GOT3 (cell line): ENCODE measurements at regions not wholly inside any gene's neighbourhood (a gene's known extent, or its start where the extent isn't known, plus 50 kb on each side); places are given as distances from the start of the nearest gene placed in this dataset.

Experiments used
- DNase-seq: peaks from one replicate; lab custom pipeline; 2025; ENCODE audit warnings: mixed read lengths; lab: John Stamatoyannopoulos, UW

GRCh38 chr15:47568030-47568429 lies 149.3 kb upstream of the SEMA6D start:
- DNase-seq: no peak

DNA sequence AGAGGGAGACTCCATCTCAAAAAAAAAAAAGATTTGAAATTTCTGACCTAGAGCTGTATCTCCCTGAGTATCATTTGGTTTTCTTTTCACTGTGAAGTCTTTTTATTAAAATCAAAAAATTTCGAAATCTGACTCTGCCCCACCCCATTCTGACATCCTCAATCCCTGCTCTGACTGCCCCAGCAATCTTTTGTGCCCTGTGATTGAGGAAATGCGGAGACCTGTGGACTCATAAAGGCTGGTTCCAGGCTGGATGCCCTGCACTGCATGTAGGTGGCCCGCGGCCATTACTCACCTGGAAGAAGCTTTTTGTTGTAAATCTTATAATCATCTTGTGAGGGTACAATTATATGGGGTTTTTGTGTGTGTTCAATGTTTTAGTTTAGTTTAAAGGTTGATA lies 147.3 kb upstream of the SEMA6D start:
- no peak for DNase-seq

GRCh38 chr15:47570451-47570850 lies 146.9 kb upstream of the SEMA6D start:
- no peak for DNase-seq

- DNase-seq: no peak
These were observed 146.2 kb upstream of the SEMA6D start for GRCh38 chr15:47570881-47571640.

- no peak for DNase-seq
These were observed 143.6 kb upstream of the SEMA6D start for GRCh38 chr15:47573673-47574072.

- no peak for DNase-seq
These were observed 140.3 kb upstream of the SEMA6D start for GRCh38 chr15:47577000-47577399.

- DNase-seq: no peak
These were observed 139.8 kb upstream of the SEMA6D start for GRCh38 chr15:47577461-47577860.

DNA sequence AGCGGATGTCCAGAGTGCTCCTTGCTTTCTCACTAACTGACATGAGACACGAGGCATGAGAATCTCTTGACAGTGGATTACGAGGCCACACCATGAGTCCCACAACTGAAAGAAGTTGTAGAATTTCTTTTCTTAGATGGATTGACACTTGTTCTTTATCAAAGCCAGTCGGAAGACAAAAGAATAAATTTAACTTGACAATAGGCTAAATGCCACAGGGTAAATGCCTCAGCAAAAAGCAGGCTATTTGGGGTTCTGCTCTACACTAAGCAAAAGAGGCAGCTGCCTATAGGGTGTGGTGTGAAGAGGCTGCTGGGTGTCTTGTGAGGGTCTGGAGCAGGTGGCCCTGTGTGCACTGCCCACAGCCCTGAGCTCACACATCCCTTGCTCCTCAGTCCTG lies 135.1 kb upstream of the SEMA6D start:
- DNase-seq: no peak

- no peak for DNase-seq
These were observed 133.0 kb upstream of the SEMA6D start for GRCh38 chr15:47584316-47584715.

- no peak for DNase-seq
These were observed 130.6 kb upstream of the SEMA6D start for GRCh38 chr15:47586653-47587224.

DNA sequence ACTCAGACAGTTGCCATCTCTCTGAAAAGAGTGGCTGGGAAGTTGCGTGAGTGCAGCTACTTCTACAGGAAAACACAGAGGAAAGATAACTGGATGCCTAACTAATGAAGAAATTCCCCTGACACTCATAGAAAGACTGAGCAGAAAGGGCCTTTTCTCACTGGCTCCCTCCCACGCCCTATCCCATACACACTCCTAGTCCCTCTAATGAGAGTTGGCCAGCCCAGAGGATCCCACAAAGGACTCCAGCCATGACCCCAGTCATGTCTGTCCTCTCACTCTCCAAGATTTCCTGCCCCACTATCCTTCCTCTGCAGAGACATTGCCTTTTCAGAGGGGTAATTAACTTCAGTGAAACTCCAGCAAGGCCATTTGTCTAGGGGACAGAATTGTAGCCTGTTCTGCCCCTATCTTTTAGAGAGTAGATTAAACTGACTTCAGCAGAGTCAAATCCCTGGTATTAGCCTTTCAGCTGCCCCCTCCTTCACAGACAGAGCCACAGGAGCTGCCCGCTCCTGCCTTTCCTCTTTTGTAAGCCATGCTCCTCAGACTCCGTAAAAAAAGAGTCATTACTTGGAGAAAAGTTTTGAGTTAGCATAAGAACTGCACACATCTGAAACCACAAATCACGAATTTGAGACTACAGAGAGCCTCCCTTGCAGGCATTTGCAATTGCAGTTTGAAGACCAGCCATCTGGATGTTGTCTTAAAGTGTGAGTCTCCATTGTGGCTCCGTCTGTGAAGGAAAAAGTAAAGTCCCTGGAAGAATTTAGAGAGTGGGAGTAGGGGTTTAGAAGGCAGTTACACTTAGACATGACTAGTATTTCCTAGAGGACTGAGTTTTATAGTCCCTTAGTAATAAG lies 129.1 kb upstream of the SEMA6D start:
- no peak for DNase-seq

DNA sequence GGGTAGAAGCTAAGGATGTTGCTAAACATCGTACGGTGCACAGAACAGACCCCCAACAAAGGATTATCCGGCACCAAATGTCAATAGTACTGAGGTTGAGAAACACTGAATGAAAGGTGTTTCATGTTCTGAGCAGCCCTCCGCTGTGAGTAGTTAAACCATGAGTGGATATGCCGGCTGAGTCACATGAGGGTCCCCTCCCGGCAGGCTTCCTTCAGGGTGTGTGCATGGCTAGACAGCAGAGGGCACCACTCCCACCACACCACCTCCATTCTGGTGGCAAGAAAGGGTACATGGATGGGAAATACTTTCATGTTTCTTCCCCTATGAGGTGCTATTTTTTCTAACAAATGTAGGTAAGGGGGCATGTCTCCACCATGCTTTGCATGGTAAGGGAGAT lies 128.3 kb upstream of the SEMA6D start:
- DNase-seq: no peak

DNA sequence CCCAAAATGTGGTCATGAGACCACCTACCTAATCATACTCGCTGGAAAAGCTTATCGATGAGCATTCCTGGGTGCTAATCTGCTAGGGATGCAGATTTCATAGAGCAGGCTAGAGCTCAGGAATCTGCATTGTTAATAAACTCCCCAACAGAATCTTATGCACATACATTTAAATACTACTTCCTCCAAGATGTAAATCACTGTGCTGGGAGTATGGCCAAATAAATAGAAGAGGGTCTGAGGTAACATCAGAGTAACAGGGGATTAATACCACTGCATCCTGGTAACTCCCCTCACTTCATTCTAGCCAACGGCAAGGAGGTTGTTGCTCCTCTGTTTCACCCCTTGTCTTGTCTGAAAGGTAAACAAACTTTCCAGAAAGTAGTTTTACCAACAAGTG lies 118.3 kb upstream of the SEMA6D start:
- no peak for DNase-seq

GRCh38 chr15:47599806-47600205 lies 117.5 kb upstream of the SEMA6D start:
- DNase-seq: no peak

- DNase-seq: no peak
These were observed 115.2 kb upstream of the SEMA6D start for GRCh38 chr15:47602121-47602520.

GRCh38 chr15:47603026-47603425 lies 114.3 kb upstream of the SEMA6D start:
- no peak for DNase-seq

- no peak for DNase-seq
These were observed 109.6 kb upstream of the SEMA6D start for GRCh38 chr15:47607695-47608094.

DNA sequence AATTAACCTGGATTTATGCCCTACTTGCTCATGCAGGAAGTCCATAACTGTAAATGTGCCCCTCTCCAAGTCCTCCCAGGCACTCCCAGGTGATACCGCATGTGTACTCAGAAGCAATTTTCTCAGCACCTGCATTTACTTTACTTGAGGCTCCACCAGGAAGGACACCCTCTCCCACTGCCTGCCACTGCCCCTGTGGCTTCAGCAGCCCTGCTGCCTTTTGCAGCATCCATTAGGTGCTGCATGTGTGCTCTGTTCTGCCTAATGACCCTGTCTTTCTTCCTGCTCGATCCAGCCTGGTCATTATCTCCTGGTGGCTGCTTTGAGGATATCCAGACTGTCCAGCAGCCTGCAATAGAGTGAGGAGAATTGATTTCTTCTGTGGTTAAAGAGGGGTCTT lies 107.6 kb upstream of the SEMA6D start:
- DNase-seq: no peak

- no peak for DNase-seq
These were observed 106.6 kb upstream of the SEMA6D start for GRCh38 chr15:47610736-47611135.

DNA sequence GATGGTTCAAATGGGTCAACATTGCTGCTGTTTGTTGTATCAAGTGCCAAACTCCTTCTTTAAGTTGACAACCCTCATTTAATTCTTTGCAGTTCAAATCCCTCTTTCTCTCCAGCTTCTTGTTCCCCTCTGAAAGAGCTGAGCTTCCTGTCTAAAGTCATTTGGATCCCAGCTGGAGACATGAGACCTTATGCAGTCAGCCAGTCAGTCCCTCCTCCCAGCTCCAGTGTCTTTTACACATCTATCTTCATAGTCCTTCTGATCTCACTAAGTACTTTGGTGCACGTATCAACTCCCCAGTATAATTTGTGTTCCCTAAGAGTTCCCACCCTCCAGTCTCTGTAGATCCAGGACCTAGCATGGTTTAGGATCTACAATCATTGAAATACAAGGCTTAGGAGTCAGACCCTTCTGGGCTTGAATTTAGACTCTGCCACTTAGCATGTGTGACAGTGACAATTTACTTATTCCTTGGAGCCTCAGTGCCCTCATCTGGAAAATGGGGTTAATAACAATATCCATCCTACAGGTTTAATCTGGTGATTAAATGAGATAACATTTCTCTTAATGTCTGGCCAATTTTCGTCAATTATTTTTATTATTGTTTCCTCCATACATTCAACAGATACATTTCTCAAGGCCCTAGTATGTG lies 102.8 kb upstream of the SEMA6D start:
- no peak for DNase-seq

GRCh38 chr15:47616876-47617275 lies 100.4 kb upstream of the SEMA6D start:
- no peak for DNase-seq

DNA sequence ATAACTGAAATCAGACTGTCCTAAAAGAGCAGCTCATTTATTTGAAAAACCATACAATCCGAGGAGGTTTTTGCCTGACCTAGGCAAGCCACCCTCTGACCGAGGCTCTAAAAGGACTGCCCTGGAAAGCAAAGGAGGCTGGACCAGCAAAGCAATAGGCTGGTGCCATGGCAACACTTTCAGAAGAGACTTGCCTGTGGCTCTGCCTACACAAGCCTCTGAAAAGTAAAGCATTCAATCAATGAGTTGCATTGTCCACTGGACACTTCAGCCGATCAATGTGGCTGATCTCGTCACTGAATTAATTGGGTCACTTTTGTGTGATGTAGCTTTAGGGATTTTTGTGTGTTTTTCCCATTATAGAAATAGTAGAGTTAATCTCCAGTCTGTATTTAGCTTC lies 99.1 kb upstream of the SEMA6D start:
- DNase-seq: no peak
